SW480 (cell line): ENCODE measurements at regions not wholly inside any gene's neighbourhood (a gene's known extent, or its start where the extent isn't known, plus 50 kb on each side); places are given as distances from the start of the nearest gene placed in this dataset.

Source experiments
- DNase-seq: peaks from one replicate; pipeline ENCODE4 v3.0.0-alpha.2; 2016; ENCODE audit warnings: low spot score

DNA sequence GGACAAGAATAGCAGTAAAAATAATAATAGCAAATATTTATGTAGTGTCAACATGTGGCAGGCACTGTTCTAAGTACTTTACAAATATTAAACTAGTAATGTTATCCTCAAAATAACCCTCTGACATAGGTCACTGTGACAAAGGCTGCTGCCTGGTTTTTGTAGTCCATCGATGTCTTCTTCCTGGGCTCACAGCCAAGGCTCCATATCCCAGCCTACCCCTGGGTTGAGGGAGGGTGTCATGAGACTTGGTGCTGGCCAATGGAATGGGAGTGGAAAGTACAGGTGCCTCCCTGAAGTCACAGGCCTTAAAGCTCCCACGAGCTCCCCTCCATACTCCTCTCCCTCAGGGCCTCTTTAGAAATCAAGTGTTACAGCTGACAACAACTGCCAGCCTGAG, 159.3 kb downstream of the CYRIA start:
- no peak for DNase-seq

DNA sequence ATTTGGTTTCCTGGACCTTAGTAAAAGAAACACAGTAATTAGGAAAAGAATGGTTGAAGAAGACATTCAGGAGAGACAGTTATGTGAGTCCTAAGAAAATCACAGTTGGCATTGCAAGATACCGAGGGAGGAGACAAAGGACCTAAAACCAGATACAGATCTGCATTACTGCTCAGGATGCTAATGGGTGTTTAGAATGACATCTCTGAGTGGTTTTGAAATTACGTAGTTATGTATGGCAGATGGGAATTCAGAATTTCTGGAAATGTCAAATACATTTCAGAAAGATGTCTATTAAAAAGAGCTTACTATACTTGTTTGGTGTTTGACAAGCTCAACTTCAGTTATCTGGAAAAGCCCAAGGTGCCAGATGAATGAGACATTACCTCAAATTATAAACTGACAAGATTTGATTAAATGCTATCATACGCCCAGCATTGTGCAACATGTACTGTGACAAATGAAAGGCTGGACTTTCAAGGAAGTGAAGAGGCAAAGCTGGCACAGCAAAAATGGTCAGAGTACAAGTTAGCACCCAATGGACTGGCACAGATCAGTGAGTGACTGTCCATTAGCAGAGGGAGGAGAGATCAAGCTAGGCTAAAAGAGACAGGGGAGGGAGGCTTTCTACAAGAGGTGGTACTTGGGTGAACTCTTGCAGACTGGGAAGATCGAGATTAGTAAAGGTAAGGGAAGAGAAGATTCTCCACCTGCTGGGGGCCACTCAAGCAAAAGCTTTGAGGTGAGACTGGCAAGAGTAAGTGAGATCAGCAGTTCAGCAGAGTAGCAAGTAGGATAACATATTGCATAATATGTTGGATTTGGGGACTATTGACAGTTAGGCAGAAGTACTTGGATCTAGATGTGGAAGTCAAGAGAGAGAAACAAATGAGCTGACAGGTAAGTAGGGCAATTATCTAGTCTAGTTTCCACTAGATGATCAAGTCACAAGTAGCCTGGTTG, 168.9 kb downstream of the CYRIA start:
- no peak for DNase-seq

DNA sequence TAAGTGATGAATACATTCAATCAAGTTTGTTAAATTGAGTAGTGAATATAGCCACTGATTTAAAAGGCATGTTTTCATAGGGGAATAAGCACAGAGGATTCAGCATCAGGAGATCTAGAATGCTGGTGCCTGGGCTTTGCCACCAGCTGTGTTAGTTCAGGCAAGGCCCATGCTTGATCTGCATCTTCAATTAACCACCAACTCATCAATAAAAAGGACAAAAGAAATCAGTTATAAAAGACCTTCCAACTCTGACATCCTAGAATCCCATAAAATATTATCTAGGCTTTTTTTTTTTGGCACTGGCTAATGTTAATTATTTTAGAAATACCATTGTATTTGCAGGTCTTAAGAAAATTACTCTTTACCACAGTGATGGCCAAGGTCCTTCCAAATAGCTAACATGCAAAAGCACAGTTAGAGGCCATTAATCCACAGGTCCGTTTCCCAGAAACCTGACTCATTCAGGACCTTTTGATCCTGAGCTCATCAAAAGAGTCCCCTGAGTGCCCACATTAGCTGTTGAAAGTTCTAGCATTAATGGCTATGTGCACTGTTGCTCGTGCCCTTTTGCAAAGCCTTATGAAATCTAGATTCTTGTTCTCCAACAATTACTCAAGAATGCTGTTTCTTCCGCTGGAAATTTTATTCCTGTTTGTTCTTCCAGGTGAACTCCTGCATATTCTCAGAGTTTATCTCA, 170.0 kb downstream of the CYRIA start:
- DNase-seq, result peak; percentile 53

GRCh38 chr2:16494836-16495508, 170.7 kb downstream of the CYRIA start:
- no peak for DNase-seq

DNA sequence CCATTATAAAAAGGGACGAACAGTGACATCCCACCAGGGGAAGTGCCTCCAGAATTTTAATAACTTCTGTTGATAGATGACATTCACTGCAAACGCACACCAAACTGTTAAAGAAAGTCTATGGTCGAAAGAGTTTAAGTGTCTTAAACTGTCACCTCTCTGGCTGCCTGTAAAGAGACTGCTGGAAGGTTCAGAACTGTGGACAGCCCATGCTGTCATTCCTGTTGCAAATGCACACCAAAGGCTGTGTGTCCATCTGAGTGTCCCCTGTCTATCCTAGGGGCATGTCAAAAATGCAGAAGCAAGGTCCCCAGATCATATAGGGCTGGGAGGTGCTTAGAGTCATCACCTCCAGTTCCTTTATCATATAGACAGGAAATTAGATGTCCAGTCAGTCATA, 171.8 kb downstream of the CYRIA start:
- DNase-seq, result no peak

GRCh38 chr2:16487686-16488085, 177.9 kb downstream of the CYRIA start:
- peak; percentile 52 for DNase-seq

GRCh38 chr2:16485251-16485650, 180.4 kb downstream of the CYRIA start:
- DNase-seq, result no peak

DNA sequence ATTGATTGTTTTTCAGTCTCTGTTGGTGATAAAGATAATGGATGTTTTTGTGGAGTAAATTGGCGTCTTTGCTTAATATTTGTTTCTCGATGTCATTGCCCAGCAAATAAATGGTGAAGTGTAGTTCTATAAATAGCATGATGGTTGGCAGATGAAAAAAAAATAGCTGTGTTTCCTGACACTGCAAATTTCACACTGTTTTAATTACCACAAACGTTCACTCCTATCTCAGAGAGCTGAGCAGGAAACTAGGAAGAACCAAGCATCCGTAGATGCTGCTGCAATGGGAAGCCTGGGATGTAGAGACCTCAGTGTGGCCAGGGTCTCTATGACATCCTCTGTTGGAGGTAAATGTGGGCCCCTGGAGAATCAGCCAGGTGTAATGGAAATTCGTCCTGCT, 183.2 kb downstream of the CYRIA start:
- DNase-seq, result no peak

- DNase-seq, result no peak
Observed at GRCh38 chr2:16481351-16481750, 184.3 kb downstream of the CYRIA start.

DNA sequence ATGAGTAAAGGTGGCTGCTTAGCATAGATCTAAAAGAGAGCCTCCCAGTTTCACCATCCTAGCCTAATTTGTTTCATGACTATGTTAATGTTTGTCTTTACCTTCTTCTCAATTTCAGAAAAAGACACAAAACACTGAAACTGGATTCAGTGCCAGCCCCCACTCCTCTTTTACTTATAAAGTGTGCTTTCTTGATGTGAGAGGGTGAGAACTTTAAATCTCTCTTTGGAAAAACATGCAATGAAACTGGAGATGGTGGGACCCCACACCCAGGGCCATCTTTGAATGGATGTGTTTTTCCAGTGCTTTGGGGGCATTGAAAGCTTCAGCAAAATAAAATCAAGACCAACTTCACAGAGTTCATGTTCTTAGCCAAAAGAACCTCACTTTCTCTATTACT, 185.9 kb downstream of the CYRIA start:
- no peak for DNase-seq

DNA sequence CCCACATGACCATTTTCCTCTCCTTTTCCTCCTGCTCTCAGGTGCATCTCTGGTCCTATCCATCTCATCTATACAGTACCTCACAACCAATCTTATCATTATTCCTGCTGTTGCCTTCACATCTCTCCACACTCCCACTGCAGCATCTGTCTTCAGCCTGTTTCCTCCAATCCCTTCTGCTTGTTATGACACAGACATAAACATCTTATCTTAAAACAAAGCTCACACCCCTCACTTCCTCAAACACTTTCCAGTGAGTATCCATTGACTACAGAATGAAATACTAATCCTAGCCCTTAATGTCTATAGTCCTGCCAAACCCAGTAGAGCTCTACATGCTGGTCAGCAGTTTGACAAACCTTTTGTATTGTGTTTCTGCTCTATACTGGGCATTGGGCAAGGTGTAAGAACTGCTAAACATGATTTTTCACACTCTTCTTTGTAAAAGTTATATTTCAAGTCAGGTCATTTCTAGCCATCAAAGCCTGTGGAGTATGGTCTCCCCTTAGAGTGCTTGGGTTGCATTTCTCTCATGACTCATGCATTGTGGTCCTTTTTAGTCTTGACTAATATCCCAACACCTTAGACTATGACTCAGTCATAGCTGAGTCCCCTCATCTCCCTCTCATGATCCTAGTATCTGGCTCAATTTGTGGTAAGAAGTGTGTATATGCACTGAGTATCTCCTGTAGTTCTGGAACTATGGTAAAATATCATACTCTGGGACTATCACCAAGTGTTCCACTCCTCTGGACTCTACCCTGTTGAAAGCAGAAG, 187.0 kb downstream of the CYRIA start:
- peak; percentile 67 for DNase-seq

GRCh38 chr2:16477648-16478047, 188.0 kb downstream of the CYRIA start:
- no peak for DNase-seq

- no peak for DNase-seq
Observed at GRCh38 chr2:16476866-16477265, 188.8 kb downstream of the CYRIA start.

DNA sequence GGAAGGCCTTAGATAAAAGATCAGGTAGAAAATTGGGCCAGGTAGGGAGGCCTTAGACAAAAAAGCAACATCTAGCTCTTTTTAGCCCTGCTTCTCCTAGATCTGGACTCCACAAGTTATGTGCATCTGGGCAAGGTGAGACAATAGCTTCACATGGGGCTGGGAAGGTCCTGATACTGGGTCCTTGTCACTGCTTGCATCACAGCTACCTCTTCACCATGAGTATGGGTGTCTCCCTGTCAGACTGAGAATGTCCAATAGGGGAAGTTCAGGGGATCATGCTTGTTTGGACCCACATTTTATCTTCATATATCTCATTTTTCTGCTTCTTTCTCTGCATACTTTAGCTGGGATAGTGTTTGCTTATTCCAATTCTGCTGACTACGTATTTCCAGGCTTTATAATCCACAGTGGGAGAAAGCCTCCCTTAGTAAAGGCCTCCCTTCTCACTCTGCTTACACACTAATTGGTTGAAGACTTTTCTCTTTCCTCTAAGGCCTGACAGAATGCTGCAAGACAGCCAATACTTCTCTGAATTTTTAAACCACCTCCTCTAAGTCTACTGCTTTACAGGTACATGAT, 189.6 kb downstream of the CYRIA start:
- no peak for DNase-seq

- peak; percentile 33 for DNase-seq
Observed at GRCh38 chr2:16475586-16475985, 190.0 kb downstream of the CYRIA start.

DNA sequence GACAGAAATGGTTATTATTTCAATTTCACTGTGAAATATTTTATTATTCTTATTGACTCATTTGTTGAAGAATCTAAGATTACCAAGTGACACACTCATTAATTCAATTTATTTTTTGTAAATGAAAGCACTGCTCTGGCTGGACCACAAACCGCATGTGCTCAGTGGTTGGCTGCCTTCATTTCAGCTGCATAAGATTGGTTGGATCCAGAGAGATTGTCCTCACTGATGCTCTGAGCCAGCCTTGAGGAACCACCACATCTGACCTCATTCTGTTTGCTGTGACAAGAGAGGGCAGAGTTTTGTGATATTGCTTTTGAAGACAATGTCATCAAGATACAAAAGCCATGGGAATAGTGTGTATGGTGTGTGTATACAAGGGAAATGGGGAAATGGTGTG, 192.1 kb downstream of the CYRIA start:
- DNase-seq, result no peak

DNA sequence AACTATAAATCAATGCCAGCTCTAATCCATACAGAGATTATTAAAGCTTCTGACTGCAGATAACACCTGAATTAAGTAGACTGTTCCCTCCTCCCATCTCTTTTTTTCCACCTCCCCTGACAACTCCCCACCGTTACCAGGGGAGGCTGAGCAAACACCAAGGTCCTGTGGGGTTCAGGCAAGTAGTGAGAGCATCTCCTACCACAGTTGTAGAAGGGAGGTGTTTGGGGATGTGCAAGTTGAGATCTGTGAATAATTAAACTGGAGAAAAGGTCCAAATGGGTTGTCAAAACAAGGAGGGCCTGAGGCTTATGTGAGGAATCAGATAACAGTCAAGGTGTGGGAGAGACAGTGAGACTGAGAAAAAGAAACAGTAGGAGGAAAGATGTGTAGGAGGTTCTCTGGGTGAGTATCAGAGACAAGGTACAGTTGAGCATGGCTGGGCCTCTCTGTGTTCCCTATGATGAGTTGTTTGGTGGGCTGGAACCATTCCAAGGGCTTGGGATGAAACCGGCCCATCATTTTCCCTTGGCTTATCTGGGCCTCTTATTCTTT, 194.6 kb downstream of the CYRIA start:
- no peak for DNase-seq

- no peak for DNase-seq
Observed at GRCh38 chr2:16466821-16467151, 198.8 kb downstream of the CYRIA start.

GRCh38 chr2:16466133-16466820, 199.4 kb downstream of the CYRIA start:
- no peak for DNase-seq

DNA sequence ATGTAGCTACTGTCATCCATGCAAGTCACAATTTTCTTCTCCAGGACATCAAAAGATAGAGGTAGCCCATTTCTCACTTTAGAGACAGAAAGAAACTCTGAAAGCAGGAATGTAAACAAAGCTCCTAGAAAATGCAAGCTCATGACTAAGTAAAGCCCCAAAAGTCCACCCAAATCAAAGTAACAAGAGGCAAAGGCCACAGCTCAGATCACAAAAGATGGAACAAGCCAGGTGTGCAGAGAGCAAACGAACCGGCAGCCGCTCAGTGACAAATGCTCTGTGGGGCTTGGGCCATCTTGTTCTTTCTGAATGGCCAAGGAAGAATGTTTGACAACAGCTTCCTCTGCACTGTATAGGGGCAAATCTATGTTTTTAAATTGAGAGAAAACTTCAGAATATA, 201.0 kb downstream of the CYRIA start:
- no peak for DNase-seq

- DNase-seq, result peak; percentile 95
Observed at GRCh38 chr2:16462958-16463357, 202.7 kb downstream of the CYRIA start.
